Transverse colon (tissue), 4 donors: ENCODE measurements at regions not wholly inside any gene's neighbourhood (a gene's known extent, or its start where the extent isn't known, plus 50 kb on each side); places are given as distances from the start of the nearest gene placed in this dataset.

Experiments used
- DNase-seq: peaks from one replicate; pipeline ENCODE4 v3.0.0-alpha.2; 2019
- H3K27ac ChIP-seq, 4 donors: fragments of 200-600 bp; sonication (generic); 2 replicates each; pipeline ENCODE4 v1.5.1; 2016 to 2018; ENCODE audit warnings: inconsistent platforms in 4 of 4
- H3K27me3 ChIP-seq: fragments of 200-600 bp; sonication (generic); 2 replicates; pipeline ENCODE4 v1.5.1; 2017; ENCODE audit warnings: inconsistent platforms
- H3K36me3 ChIP-seq, 4 donors: fragments of 200-600 bp; sonication (generic); 2 replicates each; pipeline ENCODE4 v1.5.1; 2017 to 2019; ENCODE audit warnings: inconsistent platforms in 4 of 4
- H3K4me1 ChIP-seq, 4 donors: fragments of 200-600 bp; sonication (generic); 2 replicates each; pipeline ENCODE4 v1.5.1; 2017 to 2020; ENCODE audit warnings: inconsistent platforms in 4 of 4
- H3K4me3 ChIP-seq, 4 donors: fragments of 200-600 bp; sonication (generic); 1 replicate in 1 of 4; 2 replicates in 3 of 4; pipeline versions ENCODE4 v1.5.1 to v1.6.1; 2017 to 2019; ENCODE audit warnings: inconsistent platforms in 4 of 4
- H3K9me3 ChIP-seq, 2 donors: fragments of 200-600 bp; sonication (generic); 2 replicates each; pipeline ENCODE4 v1.5.1; 2017 to 2019; ENCODE audit warnings: inconsistent platforms in 2 of 2
- EP300 ChIP-seq: sonication (generic); formaldehyde crosslinking; IDR thresholded peaks from one replicate; pipeline ENCODE4 v1.6.1; 2017; ENCODE audit warnings: antibody characterized with exemption, low read depth
- POLR2A ChIP-seq: fragments of 450-650 bp; IDR thresholded peaks from one replicate; pipeline ENCODE4 v1.6.1; 2016; ENCODE audit warnings: antibody characterized with exemption, mild to moderate bottlenecking, moderate library complexity
- POLR2AphosphoS5 ChIP-seq, 3 donors: sonication (generic); formaldehyde crosslinking; IDR thresholded peaks; one replicate each; pipeline ENCODE4 v1.6.1; 2016; ENCODE audit warnings: antibody characterized with exemption in 3 of 3
- WGBS, 2 donors: methylation state at CpG; one replicate each; pipeline ENCODE4 v1.1.5; 2018; ENCODE audit warnings: low coverage in 1 of 2; 5-methylcytosine and 5-hydroxymethylcytosine counted together
- in situ Hi-C, 4 donors: fragments of 200-750 bp; cut with MboI; loops; one replicate each; pipeline versions ENCODE4 v1.15.0 to v1.15.1; 2017; ENCODE audit warnings: low sequenced_read_pairs in 3 of 4, low pct_ligation_motif_present in 1 of 4, low pct_unique_long_range_greater_than_20kb in 1 of 4
- intact Hi-C: fragments of 100-400 bp; cut with DNase I; formaldehyde crosslinking; loops from one replicate; pipeline ENCODE4 v1.15.1; 2023; ENCODE audit warnings: low total_unique reads
- TF ChIP-seq, protein P1 (sequence below), 5 experiments: fragments of 200-600 bp in 3 of 5; fragments of 450-650 bp in 2 of 5; sonication (generic) in 3 of 5; IDR thresholded peaks; 1 replicate in 2 of 5; 2 replicates in 3 of 5; pipeline ENCODE4 v1.5.1; 2016 to 2017; ENCODE audit warnings: antibody characterized with exemption in 5 of 5, inconsistent platforms in 3 of 5, mild to moderate bottlenecking in 2 of 5, moderate library complexity in 1 of 5

DNA sequence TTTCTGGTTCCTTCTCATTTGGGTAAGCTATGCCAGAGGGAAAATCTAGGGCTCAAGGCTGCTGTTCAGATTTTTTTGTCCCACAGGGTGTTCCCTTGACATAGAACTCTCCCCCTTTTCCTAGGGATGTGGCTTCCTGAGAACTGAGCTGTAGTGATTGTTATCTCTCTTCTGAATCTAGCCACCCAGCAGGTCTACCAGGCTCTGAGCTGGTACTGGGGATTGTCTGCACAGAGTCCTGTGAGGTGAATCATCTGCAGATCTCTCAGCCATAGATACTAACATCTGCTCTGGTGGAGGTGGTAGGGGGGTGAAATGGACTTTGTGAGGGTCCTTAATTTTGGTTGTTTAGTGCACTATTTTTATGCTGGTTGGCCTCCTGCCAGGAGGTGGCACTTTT is 167.3 kb upstream of the PGR start:
- DNase-seq = no peak
- no peaks in the 10 kb centered on the region for H3K36me3 ChIP-seq
- no peak for TF ChIP-seq POLR2A
- TF ChIP-seq, protein P1, sequence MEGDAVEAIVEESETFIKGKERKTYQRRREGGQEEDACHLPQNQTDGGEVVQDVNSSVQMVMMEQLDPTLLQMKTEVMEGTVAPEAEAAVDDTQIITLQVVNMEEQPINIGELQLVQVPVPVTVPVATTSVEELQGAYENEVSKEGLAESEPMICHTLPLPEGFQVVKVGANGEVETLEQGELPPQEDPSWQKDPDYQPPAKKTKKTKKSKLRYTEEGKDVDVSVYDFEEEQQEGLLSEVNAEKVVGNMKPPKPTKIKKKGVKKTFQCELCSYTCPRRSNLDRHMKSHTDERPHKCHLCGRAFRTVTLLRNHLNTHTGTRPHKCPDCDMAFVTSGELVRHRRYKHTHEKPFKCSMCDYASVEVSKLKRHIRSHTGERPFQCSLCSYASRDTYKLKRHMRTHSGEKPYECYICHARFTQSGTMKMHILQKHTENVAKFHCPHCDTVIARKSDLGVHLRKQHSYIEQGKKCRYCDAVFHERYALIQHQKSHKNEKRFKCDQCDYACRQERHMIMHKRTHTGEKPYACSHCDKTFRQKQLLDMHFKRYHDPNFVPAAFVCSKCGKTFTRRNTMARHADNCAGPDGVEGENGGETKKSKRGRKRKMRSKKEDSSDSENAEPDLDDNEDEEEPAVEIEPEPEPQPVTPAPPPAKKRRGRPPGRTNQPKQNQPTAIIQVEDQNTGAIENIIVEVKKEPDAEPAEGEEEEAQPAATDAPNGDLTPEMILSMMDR (IDR thresholded peaks at IDR 0.05) = no peak
- no peak for TF ChIP-seq POLR2AphosphoS5 (IDR thresholded peaks at IDR 0.05)
- TF ChIP-seq EP300 = no peak
- in situ Hi-C loops (no loop called here), intact Hi-C loops (no loop called here)
- no peaks in the 10 kb centered on the region for H3K4me1 ChIP-seq
- no peaks in the 10 kb centered on the region for H3K27me3 ChIP-seq
- H3K9me3 ChIP-seq = no peaks in the 10 kb centered on the region
- no peak overlapping the region for H3K4me3 ChIP-seq
- H3K27ac ChIP-seq = no peak overlapping the region

DNA sequence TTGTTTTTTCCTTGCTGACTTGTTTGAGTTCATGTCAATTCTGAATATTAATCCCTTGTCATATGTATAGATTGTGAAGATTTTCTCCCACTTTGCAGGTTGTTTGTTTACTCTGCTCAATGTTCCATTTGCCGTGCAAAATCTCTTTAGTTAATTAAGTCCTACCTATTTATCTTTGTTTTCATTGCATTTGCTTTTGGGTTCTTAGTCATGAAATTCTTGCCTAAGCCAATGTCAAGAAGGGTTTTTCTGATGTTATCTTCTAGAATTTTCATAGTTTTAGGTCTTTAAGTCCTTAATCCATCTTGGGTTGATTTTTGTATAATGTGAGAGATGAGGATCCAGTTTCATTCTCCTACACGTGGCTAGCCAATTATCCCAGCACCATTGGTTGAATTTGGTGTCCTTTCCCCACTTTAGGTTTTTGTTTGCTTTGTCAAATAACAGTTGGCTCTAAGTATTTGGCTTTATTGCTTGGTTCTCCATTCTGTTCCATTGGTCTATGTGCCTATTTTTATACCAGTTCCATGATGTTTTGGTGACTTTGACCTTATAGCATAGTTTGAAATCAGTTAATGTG is 163.1 kb upstream of the PGR start:
- Histone ChIP-seq H3K4me3 (no peak overlapping the region), H3K9me3 (no peaks in the 10 kb centered on the region), H3K36me3 (no peaks in the 10 kb centered on the region), H3K27ac (no peak overlapping the region), H3K4me1 (no peaks in the 10 kb centered on the region), H3K27me3 (no peaks in the 10 kb centered on the region)
- no peak for DNase-seq
- 77 to 81% methylated on average over 2 of the region's 2 CpGs for WGBS, 2 donors
- TF ChIP-seq EP300 = no peak
- TF ChIP-seq, protein P1 (IDR thresholded peaks at IDR 0.05) = no peak
- TF ChIP-seq POLR2A = no peak
- TF ChIP-seq POLR2AphosphoS5 (IDR thresholded peaks at IDR 0.05) = no peak
- intact Hi-C loops (no loop called here), in situ Hi-C loops (no loop called here)

DNA sequence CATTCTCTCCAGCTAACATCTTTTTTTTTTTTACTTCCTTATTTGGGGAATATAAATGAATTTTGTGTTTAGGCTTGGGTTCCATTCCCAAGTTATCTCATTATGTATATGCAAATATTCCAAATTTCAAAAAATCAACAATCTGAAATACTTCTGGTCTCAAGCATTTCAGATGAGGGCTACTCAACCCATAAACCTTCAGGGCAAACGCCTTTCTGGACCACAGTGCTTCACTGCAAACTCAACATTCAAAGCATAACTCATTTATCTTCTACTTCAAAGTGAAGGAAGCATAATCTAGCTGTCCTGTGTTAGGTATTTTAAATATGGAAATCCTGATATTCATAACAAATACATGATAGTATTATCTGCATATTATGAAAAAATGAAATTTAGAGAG is 161.7 kb upstream of the PGR start:
- Histone ChIP-seq H3K4me1 (no peaks in the 10 kb centered on the region), H3K36me3 (no peaks in the 10 kb centered on the region), H3K27ac (no peak overlapping the region), H3K4me3 (no peak overlapping the region), H3K9me3 (no peaks in the 10 kb centered on the region), H3K27me3 (no peaks in the 10 kb centered on the region)
- in situ Hi-C loops (no loop called here), intact Hi-C loops (no loop called here)
- no peak for DNase-seq
- 10 to 41% methylated on average over 1 of the region's 1 CpG for WGBS, 2 donors
- no peak for TF ChIP-seq POLR2A

DNA sequence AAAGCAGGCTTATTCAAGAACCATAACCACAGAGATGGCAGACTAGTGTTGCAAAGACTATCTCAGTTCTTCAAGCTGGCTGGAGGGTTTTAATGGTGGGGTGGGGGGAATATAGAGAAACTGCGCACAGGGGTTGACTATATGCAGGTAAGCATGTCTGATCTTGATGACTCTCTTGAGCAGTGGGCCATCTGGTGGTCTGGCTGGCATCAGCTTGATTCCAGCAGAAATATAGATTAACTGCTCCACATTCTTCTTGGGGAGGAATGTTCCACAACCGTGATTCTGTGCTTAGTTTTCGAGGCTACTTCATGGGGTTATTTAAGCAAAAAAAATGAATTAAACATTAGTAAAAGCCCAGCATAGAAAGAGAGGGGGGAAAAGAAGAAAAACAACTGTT is 158.8 kb upstream of the PGR start:
- no peak for TF ChIP-seq POLR2AphosphoS5 (IDR thresholded peaks at IDR 0.05)
- TF ChIP-seq POLR2A = no peak
- TF ChIP-seq, protein P1 (IDR thresholded peaks at IDR 0.05) = no peak
- no peak for TF ChIP-seq EP300
- 55 to 85% methylated on average over 3 of the region's 3 CpGs for WGBS, 2 donors
- no peak for DNase-seq
- Histone ChIP-seq H3K4me3 (no peak overlapping the region), H3K36me3 (no peaks in the 10 kb centered on the region), H3K9me3 (no peaks in the 10 kb centered on the region), H3K27me3 (no peaks in the 10 kb centered on the region), H3K27ac (no peak overlapping the region), H3K4me1 (no peaks in the 10 kb centered on the region)
- in situ Hi-C loops = no loop called here
- intact Hi-C loops = no loop called here

DNA sequence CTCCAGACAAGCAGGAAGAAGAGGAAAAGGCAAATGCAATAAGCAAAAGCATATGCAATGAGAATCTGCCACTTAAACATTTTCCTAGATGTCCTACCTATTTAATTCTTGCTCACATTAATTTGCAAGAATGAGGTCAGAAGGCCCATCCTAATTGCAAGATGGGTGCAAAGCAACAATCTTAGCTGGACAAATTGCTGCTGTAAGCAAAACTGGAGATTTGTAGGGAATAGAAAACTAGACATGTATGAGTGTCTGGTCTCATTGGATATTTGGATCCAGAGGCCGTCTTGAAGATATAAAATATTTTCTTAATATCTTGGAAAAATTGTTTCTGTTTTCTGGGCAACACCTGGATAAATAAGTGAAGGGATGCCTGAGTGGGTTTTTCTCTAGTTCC is 150.1 kb upstream of the PGR start:
- intact Hi-C loops = no loop called here
- 75 to 86% methylated on average over 1 of the region's 1 CpG for WGBS, 2 donors

More for the DNA sequence above, 150.1 kb upstream of the PGR start:
- H3K27ac ChIP-seq = no peak overlapping the region
- H3K4me3 ChIP-seq = no peak overlapping the region
- H3K4me1 ChIP-seq = no peaks in the 10 kb centered on the region
- no peaks in the 10 kb centered on the region for H3K27me3 ChIP-seq
- in situ Hi-C loops = no loop called here
- no peak for DNase-seq
- H3K36me3 ChIP-seq = no peaks in the 10 kb centered on the region
- H3K9me3 ChIP-seq = no peaks in the 10 kb centered on the region
- TF ChIP-seq, protein P1 (IDR thresholded peaks at IDR 0.05) = no peak
- no peak for TF ChIP-seq EP300
- TF ChIP-seq POLR2AphosphoS5 (IDR thresholded peaks at IDR 0.05) = no peak
- TF ChIP-seq POLR2A = no peak
